GM12891 (cell line): ENCODE measurements at regions not wholly inside any gene's neighbourhood (a gene's known extent, or its start where the extent isn't known, plus 50 kb on each side); places are given as distances from the start of the nearest gene placed in this dataset.

Experiments
- POLR2A ChIP-seq: IDR thresholded peaks from 2 replicates; pipeline ENCODE4 v1.6.1; 2011; ENCODE audit warnings: low read depth, low read length, control low read depth
- POLR2AphosphoS5 ChIP-seq: IDR thresholded peaks from 2 replicates; pipeline ENCODE4 v1.6.1; 2011; ENCODE audit warnings: low read depth, low read length, control low read depth
- TAF1 ChIP-seq: IDR thresholded peaks from 2 replicates; pipeline ENCODE4 v1.6.1; 2011; ENCODE audit warnings: low read depth, low read length, control low read depth

- TF ChIP-seq POLR2A (no peak), TAF1 (no peak), POLR2AphosphoS5 (no peak)
Measured at GRCh38 chr6:106849676-106850332, 124.7 kb downstream of the CD24 start.
